GM18498 (cell line): ENCODE measurements at regions not wholly inside any gene's neighbourhood (a gene's known extent, or its start where the extent isn't known, plus 50 kb on each side); places are given as distances from the start of the nearest gene placed in this dataset.

Experiments used
- ATAC-seq: cut with Tn5 transposase; IDR thresholded peaks from one replicate; pipeline ENCODE4 v1.9.1; 2021; ENCODE audit warnings: mild to moderate bottlenecking, moderate library complexity; ENCODE audit not compliant: unreplicated experiment

DNA sequence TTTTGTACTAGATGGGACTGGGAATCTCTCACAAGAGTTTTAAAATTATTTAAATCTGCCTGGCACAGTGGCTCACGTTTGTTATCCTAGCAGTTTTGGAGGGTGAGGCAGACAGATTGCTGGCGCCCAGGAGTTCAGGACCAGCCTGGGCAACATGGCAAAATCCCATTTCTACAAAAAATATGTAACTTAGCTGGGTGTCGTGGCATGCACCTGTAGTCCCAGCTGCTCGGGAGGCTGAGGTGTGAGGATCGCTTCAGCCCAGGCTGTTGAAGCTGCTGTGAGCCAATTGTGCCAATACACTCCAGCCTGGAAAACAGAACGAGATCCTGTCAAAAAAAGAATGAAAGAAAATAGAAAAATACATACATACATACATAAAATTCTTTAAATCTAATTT lies 685.7 kb upstream of the PIK3C3 start:
- no peak for ATAC-seq

DNA sequence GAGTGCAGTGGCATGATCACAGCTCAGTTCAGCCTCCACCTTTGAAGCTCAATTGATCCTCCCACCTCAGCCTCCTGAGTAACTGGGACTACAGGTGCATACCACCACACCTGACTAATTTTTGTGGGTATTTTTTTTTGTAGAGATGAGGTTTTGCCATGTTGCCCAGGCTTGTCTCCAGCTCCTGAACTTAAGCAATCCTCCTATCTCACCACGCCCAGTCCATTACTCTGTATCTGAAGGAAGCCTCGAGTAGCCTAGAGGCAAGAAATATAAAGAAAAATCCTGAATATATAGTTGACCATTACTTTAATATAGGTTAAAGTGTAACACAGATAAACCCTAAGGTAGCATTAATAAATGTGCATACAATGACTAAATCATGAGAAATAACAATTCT lies 686.8 kb upstream of the PIK3C3 start:
- ATAC-seq: no peak

DNA sequence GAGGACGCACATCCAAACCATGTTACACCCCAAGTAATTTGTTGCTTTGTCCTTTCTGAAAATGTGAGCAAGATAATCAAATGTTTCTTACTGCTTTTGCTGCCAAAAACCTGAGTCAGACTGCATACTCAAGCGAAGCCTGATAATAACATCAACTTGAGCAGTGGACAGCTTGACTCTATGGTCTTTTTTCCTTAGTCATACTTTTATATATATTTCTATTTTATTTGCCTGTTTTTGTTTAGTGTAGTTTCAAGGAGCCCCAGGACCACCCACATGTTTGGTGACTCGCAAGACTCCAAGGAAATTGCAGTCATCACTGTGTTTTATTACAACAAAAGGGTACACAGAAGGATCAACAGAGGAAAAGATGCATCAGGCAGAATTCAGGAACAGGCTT lies 688.4 kb upstream of the PIK3C3 start:
- no peak for ATAC-seq

DNA sequence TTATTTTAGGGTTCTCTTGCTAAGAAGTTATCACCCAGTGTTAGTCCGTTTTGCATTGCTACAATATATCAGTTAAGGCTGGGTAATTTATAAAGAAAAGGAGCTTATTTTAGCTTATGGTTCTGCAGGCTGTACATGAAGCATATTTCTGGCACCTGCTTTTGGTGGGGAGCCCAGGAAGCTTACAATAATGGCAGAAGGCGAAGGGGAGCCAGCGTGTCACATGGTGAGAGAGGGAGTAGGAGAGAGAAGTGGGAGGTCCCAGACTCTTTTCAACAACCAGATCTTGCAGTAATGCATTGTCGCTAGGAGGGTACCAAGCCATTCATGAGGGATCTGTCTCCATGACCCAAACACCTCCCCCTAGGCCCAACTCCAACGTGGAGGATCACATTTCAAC lies 688.8 kb upstream of the PIK3C3 start:
- ATAC-seq: no peak

DNA sequence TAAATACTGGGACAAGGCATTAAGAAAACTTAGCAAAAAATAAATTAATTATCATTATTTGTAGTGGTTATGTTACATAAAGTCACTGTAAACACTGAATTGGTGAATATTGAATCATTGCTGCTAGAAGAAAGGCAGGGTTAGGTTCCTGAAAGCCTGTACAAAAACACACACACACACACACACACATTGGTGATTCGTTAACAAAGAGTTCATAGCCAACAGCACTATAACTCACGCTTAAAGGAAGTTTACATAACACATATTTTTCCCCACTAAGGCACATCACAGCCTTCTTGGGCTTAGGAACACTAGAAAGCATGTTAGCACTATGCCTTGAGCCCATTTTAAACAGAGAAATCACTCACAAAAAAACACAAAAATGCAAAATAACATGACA lies 690.0 kb upstream of the PIK3C3 start:
- ATAC-seq: no peak

DNA sequence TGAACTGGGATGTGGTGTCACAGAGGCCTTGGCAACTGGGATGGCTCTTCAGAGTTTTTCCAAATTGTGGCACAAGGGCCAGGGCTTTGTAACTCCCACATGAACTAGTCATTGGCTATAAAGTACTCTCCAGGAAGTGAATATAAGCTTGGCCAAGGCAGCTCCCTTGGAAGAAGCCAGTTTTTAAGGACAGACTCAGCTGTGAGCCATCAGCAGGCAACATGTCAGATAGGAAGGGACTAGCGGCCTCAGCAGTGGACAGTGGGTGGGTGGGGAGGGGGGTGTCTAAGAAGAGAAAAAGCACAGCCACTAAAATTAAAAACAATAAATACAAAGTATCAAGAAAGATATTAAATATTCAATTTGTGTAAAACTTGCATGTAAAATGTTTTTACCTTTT lies 691.1 kb upstream of the PIK3C3 start:
- ATAC-seq: no peak

DNA sequence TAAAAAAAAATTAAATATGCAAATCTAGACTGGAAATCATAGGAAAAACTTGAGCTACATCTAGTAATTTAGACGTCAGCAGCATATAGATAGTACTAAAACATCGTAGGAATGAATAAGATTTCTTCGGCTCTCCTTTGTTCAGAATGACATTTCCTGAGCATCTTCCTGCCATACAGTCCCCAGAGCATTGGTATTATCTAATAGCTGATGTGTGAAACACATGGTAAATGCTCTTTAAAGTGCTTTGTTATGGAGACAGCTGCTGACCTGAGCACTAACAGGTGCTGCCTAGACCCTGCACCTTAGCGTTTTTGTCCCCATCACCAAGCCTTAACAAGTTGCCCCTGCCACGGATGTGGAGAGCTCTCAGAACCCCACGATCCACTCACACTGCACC lies 692.3 kb upstream of the PIK3C3 start:
- no peak for ATAC-seq

DNA sequence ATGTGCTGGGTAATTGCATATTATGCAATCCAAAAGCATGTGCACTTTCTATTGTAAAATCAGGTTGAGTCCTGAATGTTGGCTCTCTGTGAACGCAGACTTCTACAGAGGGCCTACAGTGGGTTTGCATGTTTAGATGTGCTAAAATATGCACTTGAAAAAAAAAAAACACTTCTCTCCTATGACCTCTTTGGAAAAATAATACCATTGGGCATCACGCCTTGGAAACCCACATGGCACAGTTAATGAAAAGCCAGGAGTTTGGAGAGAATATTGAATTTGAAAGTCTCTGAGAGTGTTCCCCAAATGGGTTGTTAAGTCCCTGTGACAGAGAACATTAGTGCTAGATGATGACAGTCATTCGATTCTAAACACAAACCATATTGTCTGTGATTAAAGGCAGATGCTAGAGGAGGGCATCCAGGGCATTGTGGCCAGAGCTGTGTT lies 710.4 kb upstream of the PIK3C3 start:
- ATAC-seq: no peak

DNA sequence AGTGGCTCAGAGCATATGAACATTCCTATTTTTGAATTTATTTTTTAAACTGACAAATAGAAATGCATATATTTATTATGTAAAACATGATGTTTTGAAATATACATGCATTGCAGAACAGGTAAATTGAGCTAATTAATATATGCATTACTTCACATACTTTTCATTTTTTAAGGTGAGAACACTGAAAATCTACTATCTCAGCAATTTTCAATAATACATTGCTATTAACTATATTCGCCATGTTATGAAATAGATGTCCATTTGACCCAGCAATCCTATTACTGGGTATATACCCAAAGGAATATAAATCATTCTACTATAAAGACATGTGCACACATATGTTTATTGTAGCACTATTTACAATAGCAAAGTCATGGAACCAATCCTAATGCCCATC lies 717.7 kb upstream of the PIK3C3 start:
- ATAC-seq: no peak

DNA sequence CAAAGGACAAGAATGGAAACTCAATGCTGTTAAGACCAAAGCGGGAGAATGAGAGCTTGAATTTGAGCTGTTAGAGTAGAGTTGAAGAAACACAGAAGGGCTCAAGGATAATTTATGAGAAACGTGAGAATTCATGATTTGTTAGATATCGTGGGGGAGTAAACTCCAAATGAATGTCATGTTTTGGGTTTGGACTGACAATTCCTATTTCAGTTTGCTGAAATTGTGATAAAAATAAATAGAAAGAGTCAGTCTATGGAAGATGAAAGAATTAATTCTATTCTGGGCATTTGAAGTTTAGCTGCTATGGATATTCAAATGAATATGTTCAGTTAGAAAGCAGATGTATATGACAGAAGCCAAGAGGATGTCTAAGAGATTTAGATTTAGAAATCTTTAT lies 723.4 kb upstream of the PIK3C3 start:
- ATAC-seq: no peak

DNA sequence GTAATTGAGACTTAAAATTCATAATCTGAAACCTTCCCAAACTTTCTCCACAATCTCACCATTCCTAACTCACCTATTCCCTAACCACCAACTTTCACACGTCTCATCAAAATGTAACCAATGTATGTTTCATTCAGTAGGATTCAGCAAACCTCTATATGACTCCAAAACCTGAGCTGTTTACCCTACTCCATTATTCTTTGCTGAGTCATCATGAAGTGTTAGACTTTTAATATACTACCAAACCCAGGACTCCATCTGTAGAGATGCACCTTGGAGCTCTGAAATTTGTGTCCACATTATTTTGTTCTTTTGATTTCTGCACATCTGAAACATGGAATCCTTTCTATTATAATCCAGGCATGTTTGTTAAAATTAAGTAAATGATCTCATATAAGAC lies 727.0 kb upstream of the PIK3C3 start:
- no peak for ATAC-seq

DNA sequence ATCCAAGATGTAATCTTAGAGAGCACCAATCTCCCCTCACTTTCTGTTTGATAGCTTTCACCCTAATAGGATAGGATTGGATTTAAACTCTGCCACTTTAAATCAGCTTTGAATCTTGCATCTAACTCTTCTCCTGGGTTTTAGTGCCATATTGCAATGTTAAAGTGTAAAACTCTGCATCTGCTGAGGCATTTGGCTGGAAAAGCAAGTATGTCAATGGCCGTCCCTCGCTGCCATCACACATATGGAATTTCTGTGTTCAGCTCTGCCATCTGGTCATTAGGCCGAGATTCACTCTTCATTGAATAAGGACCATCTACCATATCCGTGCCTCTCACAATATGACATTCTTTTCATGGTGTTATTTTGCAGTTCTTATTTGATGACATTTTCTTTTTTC lies 728.1 kb upstream of the PIK3C3 start:
- ATAC-seq: no peak

DNA sequence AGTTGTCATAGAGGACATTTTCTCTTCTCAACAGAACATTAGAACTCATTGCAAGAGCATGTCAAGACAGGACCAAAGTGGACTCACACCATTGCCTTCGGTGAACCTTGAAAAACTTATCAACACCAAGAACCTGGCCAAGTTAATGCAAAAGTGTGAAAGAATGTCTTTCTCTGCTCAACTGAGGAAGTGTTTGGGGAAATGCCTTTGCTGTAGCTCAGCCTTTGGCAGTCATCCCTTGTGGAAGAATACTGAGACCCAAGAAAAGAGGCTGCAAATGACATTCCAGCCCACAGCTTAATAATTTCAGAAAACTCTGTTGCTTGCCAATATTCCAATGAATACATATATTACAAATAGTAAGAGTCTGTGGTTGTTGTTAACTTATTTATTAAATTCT lies 728.8 kb upstream of the PIK3C3 start:
- ATAC-seq: no peak

DNA sequence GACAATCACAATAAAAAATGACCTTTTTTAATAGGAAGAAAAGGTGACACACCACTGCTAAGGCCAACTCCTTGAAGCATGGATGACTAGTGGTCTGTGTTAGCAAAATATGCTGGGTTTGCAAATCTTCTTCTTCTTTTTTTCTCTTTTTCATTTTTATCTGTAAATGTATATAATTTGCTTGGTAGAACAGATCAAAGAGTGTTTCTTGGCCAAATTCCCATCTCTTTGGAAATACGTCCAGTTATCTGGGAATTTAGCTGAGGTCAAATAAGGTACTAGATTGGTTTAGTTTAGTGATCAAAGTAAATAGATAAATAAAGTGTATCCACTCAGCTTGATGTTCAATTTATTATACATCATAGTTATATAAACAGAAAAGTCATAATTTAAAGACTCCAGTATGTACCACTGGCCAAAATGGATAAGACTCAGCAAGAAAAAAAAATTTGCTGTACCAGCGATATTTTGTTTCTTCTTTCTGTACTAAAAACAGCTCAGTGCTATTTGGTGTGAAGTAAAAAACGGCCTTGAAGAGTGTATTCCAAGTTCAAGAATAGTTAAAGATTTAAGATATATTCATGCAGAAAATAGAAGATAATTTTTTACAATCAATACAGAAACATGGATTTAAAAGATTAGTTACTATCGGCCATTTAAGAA lies 738.6 kb upstream of the PIK3C3 start:
- no peak for ATAC-seq

DNA sequence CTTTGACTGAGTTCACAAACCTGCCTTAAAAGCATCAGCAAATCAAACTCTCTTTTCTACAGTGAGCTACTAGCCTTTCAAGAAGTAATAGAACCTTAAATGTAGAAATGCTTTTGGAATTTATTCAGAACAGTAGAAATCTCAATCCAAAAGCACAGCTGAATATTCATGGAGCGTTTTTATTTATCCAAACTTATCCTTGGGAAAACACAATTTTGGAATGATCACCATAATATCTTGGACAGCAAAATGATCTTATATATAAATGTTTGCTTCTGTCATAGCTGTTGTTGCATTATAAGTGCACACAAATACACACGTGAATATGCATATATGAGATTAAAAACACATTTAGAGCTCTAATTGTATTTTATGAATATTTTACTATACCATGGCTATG lies 747.3 kb upstream of the PIK3C3 start:
- ATAC-seq: no peak

DNA sequence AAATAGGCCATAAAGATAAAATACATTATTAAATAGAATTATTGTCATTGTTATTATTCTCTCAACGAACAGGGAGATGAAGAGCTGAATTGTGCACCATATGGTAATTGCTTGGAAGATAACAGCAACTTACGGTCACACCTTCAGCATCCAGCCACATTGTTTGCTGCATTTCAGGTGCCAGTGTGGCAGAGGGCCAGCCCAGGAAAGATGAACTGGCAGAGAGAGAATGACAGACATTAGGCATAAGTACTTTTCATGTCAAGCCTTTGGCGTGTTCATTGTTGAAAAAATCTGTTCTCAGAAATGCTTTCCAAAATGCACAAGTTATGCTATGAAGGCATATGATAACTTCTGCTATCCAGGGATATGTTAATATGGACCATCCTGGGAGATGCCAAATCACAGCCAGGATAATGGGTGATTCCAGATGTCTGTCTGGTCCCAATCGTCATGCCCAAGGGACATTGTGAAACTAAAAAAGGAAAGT lies 748.6 kb upstream of the PIK3C3 start:
- no peak for ATAC-seq

DNA sequence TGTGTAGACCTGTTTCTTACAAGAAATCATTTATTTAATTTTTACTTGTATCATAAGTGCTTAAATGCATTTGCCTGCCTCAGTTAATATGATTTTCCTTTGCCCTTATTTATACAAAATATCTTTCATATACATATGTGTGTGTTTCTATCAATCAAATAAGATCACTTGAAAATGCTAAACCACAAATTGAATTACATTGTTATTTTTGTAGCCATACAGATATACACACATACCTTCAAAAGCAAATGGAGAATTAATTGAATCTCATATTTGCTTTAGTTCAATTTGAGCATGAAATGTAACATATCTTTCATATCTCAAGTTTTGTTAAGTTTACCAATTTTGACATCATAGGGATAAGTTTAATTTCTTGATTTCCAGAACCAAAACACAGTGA lies 755.8 kb upstream of the PIK3C3 start:
- ATAC-seq: no peak

DNA sequence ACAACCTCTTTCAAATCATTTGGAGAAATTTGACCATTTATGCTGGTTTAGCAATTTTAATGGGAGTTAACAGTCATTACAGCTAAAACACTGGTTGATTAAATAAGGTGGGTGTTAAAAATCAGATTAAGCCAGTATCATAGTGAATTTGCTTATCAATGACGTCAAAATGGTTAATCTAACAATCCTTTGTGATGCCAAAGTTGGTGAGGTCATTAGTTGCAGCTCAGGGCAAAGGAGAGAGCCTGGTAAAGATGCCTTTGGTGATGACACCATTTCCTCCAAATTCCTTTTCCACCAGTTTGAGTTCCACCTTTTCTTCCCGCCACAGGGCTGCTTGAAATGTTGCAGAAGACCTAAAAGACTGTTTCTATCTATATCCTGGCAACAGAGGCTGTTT lies 757.1 kb upstream of the PIK3C3 start:
- ATAC-seq: no peak

DNA sequence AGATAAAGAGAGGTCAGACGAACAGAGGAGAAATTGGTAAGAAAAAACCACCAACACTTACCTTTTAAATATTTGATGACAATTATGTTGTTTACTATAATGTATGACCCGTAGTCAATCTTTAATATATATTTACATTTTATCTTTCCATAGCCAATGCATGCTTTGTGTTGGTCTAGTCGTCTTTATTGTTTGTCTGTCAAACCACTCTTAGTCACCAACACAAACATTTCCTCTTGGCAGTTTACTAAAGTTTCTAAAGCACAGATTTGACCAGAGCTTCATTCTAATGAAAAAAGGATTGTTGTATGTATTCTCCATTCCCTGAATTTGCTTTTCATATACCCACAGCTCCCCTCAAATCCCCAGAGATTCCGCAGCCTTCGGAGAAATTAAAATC lies 784.7 kb upstream of the PIK3C3 start:
- ATAC-seq: no peak

DNA sequence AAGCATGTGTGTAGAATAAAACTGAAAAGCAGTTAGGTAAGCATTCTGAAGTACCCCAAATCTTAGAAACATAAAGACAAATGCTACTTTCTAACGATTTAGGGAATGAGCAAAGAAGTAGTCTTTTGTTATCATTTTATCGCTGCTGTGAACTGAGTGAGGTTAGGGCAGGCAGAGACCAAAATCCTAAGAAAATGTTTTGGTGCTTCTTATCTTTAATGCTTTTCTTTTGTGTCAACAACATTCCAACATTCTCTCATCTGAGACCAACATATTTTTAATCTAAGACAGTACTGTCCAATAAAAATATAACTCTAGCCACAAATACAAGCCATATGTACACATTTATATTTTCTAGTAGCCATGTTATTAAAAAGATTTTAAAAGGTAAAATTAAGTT lies 789.4 kb upstream of the PIK3C3 start:
- ATAC-seq: no peak

DNA sequence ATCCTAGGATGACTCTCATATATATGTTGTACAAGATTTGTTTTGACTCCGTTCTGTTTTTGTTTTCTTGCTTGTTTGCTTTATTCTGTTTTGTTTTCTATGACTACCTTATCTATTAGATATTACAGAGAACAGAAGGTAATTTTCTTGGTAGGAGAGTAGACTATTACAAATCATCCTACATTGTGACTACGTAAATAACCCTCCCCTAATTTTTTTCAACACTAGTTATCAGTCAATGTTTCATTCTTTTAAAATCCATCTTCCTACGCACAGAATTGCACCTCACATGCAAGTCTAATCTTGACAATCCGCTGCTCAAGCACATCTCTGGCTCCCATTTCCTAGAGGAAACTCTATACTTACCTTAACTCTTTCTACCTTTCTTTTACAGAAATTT lies 792.3 kb upstream of the PIK3C3 start:
- no peak for ATAC-seq

DNA sequence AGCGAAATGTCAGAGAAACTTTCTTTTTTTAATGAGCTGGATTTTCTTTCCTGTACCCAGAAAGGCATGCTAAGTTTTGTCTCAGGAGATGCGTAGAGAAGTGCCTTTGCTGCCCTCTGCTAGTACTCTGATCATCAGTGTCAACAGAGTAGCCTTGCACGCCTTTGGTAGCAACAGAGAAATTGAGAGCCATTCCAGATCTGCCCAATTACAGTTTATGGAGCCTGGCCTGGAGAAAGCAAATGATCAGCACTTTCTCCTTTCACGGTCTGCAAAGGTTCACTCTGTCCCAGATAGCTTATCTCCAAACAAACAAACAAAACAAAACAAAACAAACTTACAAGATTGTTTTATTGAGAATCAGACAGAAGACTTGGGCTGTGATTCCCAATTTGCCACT lies 792.8 kb upstream of the PIK3C3 start:
- ATAC-seq: no peak
